Right forelimb (tissue), 1 donor: ENCODE measurements at regions not wholly inside any gene's neighbourhood (a gene's known extent, or its start where the extent isn't known, plus 50 kb on each side); places are given as distances from the start of the nearest gene placed in this dataset.
"Not testable (repeated sequence)": the region's sequence is repeated elsewhere in the genome, so short reads cannot be mapped to it uniquely, and the experiment has no call there.

Source experiments
- DNase-seq: peaks from one replicate; pipeline ENCODE4 v3.0.0-alpha.2; 2018

DNA sequence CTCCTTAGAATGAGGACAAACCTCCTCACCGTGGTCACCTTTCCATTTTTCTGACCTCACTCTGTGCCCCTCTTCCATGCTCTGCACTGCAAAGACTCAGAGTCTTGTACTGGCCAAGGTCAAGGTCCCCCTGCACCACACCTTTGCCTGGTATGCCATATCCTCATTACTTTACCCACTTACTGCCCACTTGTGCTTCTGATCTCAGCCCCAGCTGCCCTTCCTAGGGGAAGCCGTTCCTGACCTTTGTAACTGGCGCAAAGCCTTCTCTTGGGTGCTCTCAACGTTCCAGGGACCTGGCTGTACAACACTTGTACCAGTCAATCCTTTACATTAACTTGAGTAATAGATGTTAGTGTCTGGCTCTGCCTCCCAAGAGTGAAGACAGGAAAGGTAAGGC, 256.0 kb downstream of the SV2B start:
- DNase-seq = no peak

DNA sequence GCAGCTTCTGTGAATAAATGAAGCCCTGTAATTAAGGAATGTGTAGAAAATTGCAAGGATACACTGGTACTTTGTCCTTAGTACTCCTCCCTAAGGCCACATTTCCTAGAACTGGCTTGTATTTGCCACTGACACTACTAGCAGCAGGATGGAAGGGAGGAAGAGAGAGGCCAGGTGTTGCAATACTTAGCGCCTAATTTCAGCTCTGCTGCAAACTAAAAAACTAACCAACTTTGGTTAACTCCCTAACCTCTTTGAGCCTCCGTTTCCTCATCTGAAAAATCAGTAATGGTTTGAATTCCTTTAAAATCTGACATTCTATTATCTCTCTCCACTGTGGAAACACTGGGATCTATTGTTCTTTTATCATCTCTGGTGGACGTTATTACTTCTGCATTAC, 257.0 kb downstream of the SV2B start:
- DNase-seq = no peak

DNA sequence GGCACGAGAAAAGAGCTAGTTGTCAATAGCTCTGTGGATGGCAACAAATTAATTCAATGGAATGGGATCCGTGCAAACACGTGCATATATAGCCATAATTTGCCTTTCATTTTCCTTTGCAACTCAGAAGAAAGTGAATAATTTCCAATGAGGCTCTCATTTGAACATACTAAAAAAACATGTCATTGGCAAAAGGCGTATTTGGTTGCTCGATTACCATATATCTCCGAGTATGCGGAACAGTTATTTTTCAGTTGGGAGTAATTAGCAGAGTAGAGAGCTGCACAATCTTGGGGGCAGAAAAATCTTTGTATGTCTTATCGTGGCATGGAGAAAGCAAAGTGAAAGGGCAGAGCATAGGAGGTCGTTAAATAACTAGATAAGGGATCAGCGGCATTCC, 257.4 kb downstream of the SV2B start:
- DNase-seq = no peak

DNA sequence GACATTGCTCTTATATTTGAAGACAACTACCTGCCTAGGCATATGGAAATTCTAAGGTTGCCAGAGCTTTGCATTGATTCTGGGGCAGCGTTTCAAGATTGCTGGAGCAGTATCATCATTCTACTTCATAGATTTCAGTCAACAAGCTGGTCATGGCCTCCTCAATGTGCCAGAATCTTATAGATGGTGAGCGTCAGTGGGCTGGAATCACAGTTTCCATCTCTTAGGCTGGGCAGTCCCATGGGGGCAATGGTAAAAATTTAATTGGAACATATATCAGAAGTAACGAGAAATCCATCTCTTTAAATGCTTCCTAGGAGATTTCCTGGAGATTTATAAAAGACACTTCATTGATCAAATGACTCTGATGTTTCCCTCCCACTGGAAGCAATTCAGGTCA, 258.3 kb downstream of the SV2B start:
- no peak for DNase-seq

DNA sequence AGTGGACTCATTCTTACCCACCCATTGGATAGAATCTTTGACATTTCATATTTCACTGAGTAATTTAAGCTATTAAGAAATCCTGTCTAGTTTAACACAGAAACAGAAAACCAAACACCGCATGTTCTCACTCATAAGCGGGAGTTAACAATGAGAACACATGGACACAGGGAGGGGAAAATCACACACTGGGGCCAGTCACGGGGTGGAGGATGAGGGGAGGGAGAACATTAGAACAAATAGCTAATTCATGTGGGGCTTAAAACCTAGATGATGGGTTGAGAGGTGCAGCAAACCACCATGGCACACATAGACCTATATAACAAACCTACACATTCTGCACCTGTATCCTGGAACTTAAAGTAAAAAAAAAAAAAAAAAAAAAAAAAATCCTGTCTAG, 261.6 kb downstream of the SV2B start:
- not testable (repeated sequence) for DNase-seq

DNA sequence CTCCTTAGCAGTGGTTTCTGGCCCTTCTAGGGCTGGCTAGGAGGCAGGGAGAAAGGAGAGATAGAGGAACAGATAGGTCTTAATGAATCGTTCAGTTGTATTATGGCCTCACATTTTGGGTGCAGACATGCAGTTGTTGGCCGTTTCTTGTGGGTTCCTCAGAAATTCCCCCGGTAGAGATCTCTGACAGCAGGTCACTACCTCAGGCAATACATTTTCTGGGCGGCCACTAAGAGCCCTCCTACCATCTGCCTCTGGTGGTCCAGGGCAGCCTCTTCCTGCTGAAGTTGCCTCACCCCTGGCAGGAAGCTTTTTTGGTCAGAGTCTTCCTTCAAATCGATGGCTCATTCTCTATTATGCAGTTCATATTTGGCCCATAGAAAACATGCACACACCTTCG, 266.1 kb downstream of the SV2B start:
- no peak for DNase-seq

DNA sequence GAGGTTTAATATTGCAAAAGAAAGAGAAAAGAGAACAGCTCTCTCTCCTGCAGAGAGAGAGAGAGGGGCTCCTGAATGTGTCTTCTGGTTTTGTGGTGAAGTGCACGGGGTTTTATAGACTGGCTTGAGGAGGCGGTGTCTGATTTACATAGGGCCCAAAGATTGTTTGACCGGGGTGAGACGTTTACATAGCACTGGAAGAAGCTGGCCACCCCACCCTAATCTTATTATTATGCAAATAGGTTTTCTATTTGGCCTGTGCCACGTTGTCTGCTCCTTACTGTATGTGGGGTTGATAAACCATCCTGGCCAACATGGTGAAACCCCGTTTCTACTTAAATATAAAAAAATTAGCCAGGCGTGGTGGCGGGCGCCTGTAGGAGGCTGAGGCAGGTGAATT, 268.6 kb downstream of the SV2B start:
- no peak for DNase-seq

DNA sequence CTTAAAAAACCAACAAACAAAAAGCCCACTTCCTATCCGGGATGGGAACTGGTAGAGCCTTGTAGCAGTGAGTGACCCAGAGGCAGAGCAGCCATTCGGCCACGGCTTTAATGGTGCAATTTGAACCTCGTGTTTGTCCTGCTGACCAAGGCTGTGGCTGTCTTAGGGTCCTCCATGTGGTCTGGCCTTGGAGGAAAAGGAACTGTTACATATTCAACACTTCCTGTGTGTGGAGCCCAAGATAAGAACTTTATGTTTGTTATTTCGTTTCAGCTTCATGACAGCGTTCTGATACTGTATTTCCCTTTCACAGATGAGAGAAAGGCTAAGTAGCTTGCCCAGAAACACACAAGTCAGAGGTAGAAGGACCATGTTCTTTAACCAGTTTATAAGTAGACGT, 269.8 kb downstream of the SV2B start:
- DNase-seq = no peak

DNA sequence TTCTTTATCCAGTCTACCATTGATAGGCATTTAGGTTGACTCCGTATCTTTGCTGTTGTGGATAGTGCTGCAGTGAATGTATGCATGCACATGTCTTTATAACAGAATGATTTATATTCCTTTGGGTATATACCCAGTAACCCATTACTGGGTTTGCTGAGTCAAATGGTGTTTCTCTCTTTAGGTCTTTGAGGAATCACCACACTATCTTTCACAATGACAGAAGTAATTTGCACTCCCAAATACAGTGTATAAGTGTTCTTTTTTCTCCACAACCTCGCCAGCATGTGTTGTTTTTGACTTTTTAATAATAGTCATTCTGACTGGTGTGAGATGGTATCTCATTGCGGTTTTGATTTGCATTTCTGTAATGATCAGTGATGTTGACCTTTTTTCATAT, 271.3 kb downstream of the SV2B start:
- not testable (repeated sequence) for DNase-seq

DNA sequence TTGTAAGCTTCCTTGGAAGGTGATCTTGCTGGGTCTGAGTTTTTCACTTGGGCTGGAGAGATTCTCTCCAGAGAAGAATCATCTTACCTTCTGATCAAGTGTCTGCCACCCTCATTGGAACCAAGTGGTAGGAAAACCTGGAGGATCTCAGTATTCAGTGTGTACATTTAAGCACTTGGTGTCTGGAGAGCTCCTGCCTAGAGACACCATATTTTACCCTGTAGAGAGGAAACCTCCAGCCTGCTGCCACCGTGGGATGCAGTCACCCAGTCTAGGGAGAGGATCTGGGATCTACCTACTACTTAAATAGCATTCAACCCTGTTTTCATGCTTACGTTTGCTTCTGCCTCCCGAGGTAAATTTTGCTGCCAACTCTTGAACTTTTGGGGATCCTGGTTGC, 274.3 kb downstream of the SV2B start:
- no peak for DNase-seq

DNA sequence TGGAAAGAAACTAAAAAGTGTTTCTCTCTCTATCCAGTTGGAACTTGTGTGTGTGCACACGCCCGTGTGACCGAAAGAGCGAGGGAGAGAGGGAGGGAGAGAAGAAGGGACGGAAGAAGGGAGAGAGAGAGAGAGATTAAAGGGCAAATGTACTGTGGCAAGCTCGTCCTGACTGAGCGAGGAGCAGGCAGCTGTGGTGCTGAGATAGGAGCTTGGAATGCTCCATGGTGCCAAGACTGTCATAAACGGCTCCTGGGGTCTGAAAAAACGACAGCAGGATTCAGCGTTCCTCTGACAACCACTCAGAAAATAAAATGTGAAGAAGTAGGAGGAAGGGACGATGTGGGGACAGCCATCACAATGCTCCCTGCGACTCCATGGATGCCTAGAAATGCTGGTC, 276.0 kb downstream of the SV2B start:
- DNase-seq = no peak

DNA sequence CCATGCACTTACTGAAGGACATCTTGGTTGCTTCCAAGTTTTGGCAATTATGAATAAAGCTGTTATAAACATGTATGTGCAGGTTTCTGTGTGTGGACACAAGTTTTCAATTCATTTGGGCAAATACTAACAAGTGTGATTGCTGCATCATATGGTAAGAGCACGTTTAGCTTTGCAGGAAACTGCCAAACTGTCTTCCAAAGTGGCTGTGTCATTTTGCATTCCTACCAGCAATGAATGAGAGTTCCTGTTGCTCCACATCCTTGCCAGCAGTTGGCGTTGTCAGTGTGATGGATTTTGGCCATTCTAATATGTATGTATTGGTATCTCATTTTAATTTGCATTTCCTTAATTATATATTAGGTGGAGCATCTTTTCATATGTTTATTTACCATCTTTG, 280.1 kb downstream of the SV2B start:
- no peak for DNase-seq

DNA sequence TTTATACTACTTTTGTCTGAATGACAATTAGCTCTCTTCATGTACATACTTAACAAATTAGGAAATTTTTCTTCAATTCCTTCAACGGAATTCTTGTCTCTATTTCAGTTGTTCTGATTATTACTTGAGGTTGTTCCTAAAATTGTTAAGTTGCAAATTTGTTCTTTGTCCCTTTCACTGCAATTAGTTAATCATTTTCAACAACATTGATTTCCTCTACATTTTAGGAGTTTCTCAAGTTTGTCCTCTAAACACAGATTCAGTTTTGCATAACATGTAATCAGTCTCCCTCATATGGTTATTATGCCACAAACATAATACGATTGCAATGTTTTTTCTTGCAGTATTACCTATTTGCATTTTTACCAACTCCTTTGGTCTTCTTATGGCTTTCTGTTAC, 283.5 kb downstream of the SV2B start:
- DNase-seq = no peak

DNA sequence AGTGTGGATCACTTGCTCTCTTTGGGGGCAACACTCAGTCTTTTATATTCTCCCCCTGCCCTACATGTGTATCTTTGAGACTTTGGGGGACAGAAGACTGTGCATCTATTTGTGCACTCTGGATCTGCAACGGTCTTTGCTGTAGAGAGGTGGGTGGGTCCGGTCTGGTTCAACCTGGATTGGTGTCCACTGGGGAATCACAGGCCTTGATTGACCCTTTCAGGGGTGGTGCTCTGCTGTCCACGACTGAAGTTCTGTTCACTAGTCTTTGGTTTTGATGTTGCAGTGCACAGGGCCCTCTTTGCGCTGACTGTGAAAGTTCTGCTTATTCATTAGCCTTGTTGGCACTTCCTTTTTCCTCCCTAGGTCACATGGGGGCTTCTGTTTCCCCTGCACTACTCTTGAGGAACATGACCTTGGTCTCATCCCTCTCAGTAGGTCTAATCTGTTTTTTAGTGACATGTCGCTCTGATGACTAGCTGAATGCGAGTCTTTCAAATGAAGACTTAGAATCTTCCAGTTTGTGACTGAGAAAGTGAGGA, 284.2 kb downstream of the SV2B start:
- DNase-seq = no peak

DNA sequence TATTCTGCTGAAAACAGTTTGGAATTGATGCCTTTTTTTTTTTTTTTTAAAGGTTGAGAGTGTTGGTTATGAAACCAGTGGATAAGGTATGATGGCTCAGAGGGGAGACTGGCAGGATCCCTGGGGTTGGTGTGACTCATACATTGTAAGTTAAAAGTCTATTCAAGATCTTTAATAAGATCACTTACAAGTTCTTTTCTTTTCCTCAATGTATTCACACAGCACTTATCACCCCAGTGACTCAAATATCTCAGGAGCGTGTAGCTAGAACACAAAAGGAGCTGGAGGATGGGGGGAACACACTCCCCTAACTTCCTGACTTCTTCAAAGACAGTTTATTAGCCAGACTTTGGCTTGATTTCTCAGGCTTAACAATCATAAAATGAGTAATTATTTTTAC, 285.3 kb downstream of the SV2B start:
- DNase-seq = no peak

DNA sequence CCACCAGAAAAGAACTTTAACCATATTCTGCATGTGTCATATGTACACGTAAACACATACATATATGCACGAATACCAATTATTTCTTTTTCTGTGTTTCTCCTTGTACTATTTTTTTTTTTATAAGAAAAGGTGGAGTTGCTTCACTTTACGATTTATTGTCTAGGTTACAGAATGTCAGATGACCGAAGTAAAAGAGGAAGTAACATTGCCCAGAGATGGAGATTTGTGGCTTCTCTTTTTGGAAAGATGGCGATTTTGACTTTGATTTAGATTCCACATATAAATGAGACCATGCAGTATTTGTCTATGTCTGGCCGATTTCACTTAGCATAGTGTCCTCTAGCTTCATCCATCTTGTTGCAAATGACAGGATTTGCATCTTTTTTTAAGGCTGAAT, 293.1 kb downstream of the SV2B start:
- DNase-seq = no peak

DNA sequence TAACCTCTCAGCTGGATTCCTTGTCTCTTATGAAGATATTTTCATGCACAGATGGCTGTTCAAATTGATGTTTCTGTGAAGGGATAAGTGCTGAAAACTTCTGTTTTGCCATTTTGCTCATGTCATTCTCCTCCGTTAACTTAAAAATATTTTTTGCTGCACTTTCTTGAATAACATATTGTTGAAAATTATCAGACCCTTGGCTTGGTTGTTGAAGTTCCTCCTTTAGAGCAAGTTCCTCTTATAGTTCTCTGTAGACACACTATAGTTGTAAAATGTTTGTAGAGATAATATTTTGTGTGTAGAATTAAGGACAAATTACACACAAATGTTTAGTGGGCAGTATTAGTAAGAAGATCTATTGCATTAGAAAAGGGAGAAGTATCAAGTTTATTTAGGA, 300.4 kb downstream of the SV2B start:
- DNase-seq = no peak

DNA sequence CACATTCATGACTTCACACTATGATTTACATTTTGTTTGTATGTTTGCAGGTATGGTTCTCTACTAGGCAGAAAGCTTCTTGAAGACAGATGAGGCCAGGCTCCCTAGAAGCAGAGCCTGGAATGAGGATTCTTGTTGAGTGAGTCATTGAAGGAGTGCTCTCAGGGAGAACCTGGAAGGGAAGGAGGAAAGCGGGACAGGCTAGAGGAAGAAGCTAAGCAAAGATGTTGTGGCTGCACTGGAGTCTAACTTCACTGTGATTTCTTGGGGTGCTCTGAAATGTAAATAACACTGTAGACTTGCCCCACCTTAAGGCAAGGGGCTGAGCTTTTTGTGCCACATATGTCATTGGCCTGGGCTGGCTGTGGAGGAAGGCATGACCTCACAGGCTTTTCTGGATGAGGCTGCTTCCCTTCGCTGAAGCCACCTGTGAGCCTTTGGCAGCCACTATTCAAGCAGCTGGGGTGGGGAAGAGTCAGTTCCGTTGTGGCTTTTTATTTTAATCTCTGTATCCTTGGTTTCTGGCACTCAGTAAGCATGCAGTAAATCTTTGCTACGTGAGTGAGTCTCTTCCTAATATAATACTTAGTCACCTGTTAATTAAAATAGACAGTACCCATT, 307.3 kb downstream of the SV2B start:
- peak; percentile 45 for DNase-seq

DNA sequence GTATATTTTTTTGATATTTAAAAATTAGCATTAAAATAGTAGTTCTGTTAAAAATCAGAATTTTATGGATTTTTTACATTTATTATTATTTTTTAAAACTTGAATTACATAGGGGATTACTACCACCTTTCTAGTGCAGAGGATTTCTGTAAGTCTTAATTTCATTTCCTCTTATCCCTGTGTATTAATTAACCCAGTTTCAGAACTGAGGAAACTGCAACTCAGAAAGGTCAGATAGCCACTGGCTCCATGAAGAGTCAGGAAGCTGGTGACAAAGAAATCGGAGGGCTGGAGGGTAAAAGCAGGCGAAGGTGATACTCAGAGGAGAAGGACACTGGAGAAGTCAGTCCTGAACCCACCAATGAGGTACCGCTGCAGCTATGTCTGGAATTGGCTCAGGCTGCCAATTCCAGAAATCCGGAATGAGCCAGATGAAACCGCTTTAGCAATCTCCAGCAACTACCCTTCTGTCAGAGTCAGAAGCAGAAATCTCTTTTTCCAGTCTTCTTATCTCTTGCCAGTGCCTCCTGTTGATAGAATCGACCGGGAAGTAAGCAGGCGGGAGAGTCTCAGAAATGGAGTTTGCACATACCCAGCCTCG, 308.5 kb downstream of the SV2B start:
- no peak for DNase-seq

DNA sequence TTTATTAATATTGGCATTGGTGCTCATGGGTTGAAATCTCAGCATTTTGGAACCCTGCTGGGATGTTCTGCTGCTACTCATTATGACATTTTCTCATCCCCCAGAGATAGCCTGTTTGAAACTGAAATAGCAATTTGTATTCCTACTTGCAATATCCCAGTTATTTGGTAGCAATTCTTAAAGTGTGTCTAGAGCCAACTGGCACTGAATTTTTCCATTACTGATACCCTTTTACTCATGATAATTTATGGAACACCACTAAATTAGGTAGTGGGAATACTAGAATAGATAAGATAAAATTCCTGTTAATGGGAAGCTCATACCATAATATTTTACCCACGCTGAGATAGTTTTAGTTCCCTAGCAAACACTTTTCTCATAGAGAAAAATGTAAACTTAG, 309.3 kb downstream of the SV2B start:
- no peak for DNase-seq

DNA sequence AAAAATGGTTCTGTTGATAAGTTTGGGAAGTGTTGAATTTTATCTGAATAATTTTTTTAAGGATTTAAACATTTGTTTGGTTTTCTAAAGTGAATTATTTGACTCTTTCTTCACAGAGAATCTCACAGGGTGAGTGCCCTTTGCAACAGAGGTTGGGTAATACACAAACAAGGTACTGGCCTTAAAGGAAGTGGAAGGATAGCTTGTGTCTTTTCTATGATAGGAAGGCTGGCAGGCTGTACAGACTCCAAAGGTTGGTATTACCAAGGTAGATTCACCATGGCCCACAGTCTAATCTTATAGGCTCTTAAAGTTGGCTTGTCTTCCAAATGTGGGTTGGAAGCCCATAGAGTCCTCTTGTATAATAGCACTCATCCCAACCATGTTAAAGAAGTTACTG, 311.5 kb downstream of the SV2B start:
- no peak for DNase-seq

DNA sequence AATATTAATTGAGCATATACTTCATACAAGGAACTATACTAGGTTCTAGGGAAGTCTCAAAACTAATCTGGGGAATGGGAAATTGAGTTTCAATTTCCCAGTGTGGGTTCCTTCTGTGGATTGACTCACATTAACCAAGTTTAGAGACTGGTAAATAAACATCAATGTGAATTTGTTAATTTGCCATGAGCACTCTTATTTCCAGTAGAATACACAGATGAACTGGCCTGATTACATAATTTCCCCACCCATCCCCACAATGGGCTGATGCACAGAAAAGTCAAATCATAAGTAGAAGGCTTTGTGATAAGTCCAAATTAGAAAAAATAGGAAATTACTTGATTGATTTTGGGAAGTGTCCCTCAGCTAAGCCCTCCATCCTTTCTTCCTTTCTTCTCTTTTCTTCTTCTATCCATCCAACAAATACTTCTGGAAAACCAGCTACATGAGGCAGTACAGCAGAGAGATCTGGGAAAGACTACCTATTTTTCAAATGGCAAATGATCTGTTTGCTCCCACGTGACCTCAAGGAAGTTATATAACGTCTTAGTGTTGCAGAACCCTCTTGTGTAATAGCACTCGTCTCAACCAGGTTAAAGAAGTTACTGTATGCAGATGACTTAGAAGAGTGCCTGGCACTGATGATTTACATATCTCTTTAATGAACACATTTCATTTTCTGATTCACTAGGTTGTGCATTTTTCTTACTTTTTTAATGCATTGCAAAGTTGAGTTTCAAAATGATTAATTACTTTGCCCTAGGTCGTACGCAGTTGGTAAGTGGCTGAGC, 312.3 kb downstream of the SV2B start:
- no peak for DNase-seq

DNA sequence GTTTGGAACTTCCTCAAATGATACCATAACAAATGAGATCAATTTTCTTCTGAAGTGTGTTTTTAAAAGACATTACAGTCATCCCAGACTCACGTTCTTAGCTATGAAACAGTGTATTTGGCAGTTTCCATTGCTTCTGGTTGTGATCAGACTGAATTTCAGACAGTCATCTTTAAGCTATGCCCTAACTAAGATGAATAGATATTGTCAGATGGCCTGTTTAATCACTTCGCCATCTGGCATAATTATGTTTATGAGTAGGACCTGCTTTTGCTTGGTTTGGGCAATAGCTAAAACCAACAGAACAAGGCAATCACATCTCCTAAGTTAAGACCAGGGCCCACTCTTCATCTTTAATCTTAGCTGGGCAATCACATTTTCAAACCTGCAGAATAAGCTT, 313.1 kb downstream of the SV2B start:
- no peak for DNase-seq

DNA sequence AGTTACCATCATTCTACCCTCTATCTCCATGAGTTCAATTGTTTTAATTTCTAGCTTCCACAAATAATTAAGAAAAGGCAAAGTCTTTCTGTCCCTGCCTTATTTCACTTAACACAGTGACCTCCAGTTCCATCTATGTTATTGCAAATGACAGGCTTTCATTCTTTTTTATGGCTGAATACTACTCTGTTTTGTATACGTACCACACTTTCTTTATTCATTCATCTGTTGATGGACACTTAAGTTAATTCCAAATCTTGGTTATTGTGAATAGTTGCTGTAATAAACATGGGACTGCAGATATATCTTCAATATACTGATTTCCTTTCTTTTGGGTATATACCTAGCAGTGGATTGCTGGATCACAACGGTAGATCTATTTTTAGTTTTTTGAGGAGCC, 314.1 kb downstream of the SV2B start:
- DNase-seq = no peak
